SK-N-SH treated with all-trans-retinoic acid at 6 μM for 48 hours (cell line): ENCODE measurements at regions not wholly inside any gene's neighbourhood (a gene's known extent, or its start where the extent isn't known, plus 50 kb on each side); places are given as distances from the start of the nearest gene placed in this dataset.
"Not testable (repeated sequence)": the region's sequence is repeated elsewhere in the genome, so short reads cannot be mapped to it uniquely, and the experiment has no call there.

Experiments
- ATAC-seq: fragments of 200-7000 bp; cut with Tn5 transposase; 3 replicates; pipeline ENCODE4 v1.9.1; 2020; ENCODE audit warnings: mild to moderate bottlenecking, moderate library complexity
- ARNTL ChIP-seq: fragments of 450-650 bp; formaldehyde crosslinking; IDR thresholded peaks from 2 replicates; pipeline ENCODE4 v1.5.0; 2020; ENCODE audit warnings: low read depth, mild to moderate bottlenecking, moderate library complexity, borderline replicate concordance
- BACH2 ChIP-seq: fragments of 250-450 bp; sonication (Bioruptor Pico); IDR thresholded peaks from 2 replicates; pipeline ENCODE4 v1.9.0; 2021; ENCODE audit warnings: mild to moderate bottlenecking, borderline replicate concordance
- CSDC2 ChIP-seq: fragments of 250-450 bp; sonication (Bioruptor Pico); IDR thresholded peaks from 2 replicates; pipeline ENCODE4 v1.5.0; 2020; ENCODE audit warnings: mild to moderate bottlenecking, moderate library complexity
- ESRRG ChIP-seq: fragments of 250-450 bp; sonication (Bioruptor Pico); IDR thresholded peaks from 2 replicates; pipeline ENCODE4 v1.6.1; 2021; ENCODE audit warnings: mild to moderate bottlenecking
- ISL1 ChIP-seq: fragments of 250-450 bp; sonication (Bioruptor Pico); IDR thresholded peaks from 2 replicates; pipeline ENCODE4 v2.1.2; 2022; ENCODE audit warnings: mild to moderate bottlenecking, moderate library complexity
- OSR1 ChIP-seq: fragments of 250-450 bp; sonication (Bioruptor Pico); IDR thresholded peaks from 2 replicates; pipeline ENCODE4 v1.8.0; 2022; ENCODE audit warnings: moderate library complexity, mild to moderate bottlenecking, inconsistent platforms
- PPARA ChIP-seq: fragments of 250-450 bp; sonication (Bioruptor Pico); IDR thresholded peaks from 2 replicates; pipeline ENCODE4 v1.5.0; 2020; ENCODE audit warnings: mild to moderate bottlenecking, borderline replicate concordance
- RARB ChIP-seq: fragments of 250-450 bp; sonication (Bioruptor Pico); IDR thresholded peaks from 2 replicates; pipeline ENCODE4 v1.8.0; 2021; ENCODE audit warnings: mild to moderate bottlenecking, moderate library complexity
- SNAI2 ChIP-seq: fragments of 250-450 bp; sonication (Bioruptor Pico); IDR thresholded peaks from 2 replicates; pipeline ENCODE4 v1.5.0; 2020; ENCODE audit warnings: mild to moderate bottlenecking, moderate library complexity
- TCF4 ChIP-seq: fragments of 250-450 bp; sonication (Bioruptor Pico); IDR thresholded peaks from 2 replicates; pipeline ENCODE4 v1.8.0; 2021; ENCODE audit warnings: mild to moderate bottlenecking, moderate library complexity, borderline replicate concordance
- TOX ChIP-seq: fragments of 250-450 bp; sonication (Bioruptor Pico); IDR thresholded peaks from 2 replicates; pipeline ENCODE4 v1.8.0; 2021; ENCODE audit warnings: mild to moderate bottlenecking, moderate library complexity, borderline replicate concordance
- ZC3H10 ChIP-seq: fragments of 250-450 bp; sonication (Bioruptor Pico); IDR thresholded peaks from 2 replicates; pipeline ENCODE4 v1.5.1; 2021; ENCODE audit warnings: mild to moderate bottlenecking, moderate library complexity
- ZFP3 ChIP-seq: fragments of 250-450 bp; sonication (Bioruptor Pico); IDR thresholded peaks from 2 replicates; pipeline ENCODE4 v1.5.0; 2020; ENCODE audit warnings: mild to moderate bottlenecking, moderate library complexity
- ZFP30 ChIP-seq: fragments of 450-650 bp; formaldehyde crosslinking; IDR thresholded peaks from 2 replicates; pipeline ENCODE4 v1.5.0; 2022; ENCODE audit warnings: mild to moderate bottlenecking, moderate library complexity
- ZNF565 ChIP-seq: fragments of 450-650 bp; formaldehyde crosslinking; conservative IDR thresholded peaks from 2 replicates; pipeline ENCODE4 v1.5.0; 2020; ENCODE audit warnings: low read depth, mild to moderate bottlenecking, moderate library complexity
- ZNF70 ChIP-seq: fragments of 450-650 bp; formaldehyde crosslinking; IDR thresholded peaks from 2 replicates; pipeline ENCODE4 v1.5.0; 2020; ENCODE audit warnings: mild to moderate bottlenecking, moderate library complexity
- ZNF8 ChIP-seq: fragments of 450-650 bp; formaldehyde crosslinking; IDR thresholded peaks from 2 replicates; pipeline ENCODE4 v1.5.0; 2020; ENCODE audit warnings: mild to moderate bottlenecking, moderate library complexity
- TF ChIP-seq, protein P1 (sequence below): fragments of 250-450 bp; sonication (Bioruptor Pico); IDR thresholded peaks from 2 replicates; pipeline ENCODE4 v1.5.0; 2020; ENCODE audit warnings: mild to moderate bottlenecking, moderate library complexity
- TF ChIP-seq, protein P2 (sequence below): fragments of 250-450 bp; sonication (Bioruptor Pico); IDR thresholded peaks from 2 replicates; pipeline ENCODE4 v1.5.1; 2020; ENCODE audit warnings: low read depth, mild to moderate bottlenecking, moderate library complexity
- TF ChIP-seq, protein P3 (sequence below): fragments of 250-450 bp; sonication (Bioruptor Pico); IDR thresholded peaks from 2 replicates; pipeline ENCODE4 v1.5.1; 2021; ENCODE audit warnings: mild to moderate bottlenecking, moderate library complexity
- TF ChIP-seq, protein P4 (sequence below): fragments of 250-450 bp; sonication (Bioruptor Pico); IDR thresholded peaks from 2 replicates; pipeline ENCODE4 v1.8.0; 2021; ENCODE audit warnings: low read depth, mild to moderate bottlenecking, moderate library complexity, borderline replicate concordance

DNA sequence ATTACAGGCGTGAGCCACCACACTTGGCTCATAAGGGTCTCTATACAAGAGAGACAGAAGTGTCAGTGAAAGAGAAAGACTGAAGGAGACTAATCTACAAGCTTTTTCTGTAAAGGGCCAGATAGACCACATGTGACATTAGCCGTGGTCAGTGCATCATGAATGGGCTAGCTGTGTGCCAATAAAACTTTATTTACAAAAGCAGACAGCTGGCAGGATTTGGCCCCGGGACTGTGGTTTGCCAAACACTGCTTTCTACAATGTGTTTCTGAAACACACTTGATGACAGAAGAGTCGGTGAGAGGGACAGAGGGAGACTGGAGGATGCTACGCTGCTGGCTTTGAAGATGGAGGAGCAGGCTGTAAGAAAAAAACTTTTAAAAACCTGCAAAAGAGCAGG is 285.4 kb downstream of the TFAP2C start:
- ATAC-seq, result no peak
- TF ChIP-seq ZNF70 (CRISPR knock-in tag), result no peak
- TF ChIP-seq RARB (CRISPR knock-in tag), result no peak
- TF ChIP-seq, all 23 proteins: peak for 0

DNA sequence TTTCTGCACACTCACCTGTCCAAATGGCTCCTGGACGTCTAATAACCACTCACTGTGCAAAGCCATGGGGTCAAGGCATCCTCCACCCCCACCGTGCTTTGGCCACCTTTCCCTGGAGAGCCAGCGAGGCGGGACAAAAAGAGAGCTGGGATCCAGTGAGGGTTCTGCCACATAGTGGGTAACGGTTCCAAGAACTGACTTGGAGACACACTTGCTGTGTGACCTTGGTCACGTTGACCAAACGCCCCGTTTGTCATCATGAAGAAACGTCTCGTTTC is 287.2 kb downstream of the TFAP2C start:
- no peak for ATAC-seq
- TF ChIP-seq ZNF565 (CRISPR knock-in tag) (no peak), CSDC2 (CRISPR knock-in tag) (no peak), PPARA (CRISPR knock-in tag) (no peak), RARB (CRISPR knock-in tag) (no peak), ISL1 (CRISPR knock-in tag) (no peak), ZNF8 (no peak), ESRRG (CRISPR knock-in tag) (no peak), TOX (CRISPR knock-in tag) (no peak), TCF4 (CRISPR knock-in tag) (no peak), ARNTL (CRISPR knock-in tag) (no peak), BACH2 (no peak), ZC3H10 (no peak), ZFP3 (CRISPR knock-in tag) (no peak)
- TF ChIP-seq, protein P1, sequence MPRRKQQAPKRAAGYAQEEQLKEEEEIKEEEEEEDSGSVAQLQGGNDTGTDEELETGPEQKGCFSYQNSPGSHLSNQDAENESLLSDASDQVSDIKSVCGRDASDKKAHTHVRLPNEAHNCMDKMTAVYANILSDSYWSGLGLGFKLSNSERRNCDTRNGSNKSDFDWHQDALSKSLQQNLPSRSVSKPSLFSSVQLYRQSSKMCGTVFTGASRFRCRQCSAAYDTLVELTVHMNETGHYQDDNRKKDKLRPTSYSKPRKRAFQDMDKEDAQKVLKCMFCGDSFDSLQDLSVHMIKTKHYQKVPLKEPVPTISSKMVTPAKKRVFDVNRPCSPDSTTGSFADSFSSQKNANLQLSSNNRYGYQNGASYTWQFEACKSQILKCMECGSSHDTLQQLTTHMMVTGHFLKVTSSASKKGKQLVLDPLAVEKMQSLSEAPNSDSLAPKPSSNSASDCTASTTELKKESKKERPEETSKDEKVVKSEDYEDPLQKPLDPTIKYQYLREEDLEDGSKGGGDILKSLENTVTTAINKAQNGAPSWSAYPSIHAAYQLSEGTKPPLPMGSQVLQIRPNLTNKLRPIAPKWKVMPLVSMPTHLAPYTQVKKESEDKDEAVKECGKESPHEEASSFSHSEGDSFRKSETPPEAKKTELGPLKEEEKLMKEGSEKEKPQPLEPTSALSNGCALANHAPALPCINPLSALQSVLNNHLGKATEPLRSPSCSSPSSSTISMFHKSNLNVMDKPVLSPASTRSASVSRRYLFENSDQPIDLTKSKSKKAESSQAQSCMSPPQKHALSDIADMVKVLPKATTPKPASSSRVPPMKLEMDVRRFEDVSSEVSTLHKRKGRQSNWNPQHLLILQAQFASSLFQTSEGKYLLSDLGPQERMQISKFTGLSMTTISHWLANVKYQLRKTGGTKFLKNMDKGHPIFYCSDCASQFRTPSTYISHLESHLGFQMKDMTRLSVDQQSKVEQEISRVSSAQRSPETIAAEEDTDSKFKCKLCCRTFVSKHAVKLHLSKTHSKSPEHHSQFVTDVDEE (CRISPR knock-in tag), result no peak
- TF ChIP-seq, protein P2, sequence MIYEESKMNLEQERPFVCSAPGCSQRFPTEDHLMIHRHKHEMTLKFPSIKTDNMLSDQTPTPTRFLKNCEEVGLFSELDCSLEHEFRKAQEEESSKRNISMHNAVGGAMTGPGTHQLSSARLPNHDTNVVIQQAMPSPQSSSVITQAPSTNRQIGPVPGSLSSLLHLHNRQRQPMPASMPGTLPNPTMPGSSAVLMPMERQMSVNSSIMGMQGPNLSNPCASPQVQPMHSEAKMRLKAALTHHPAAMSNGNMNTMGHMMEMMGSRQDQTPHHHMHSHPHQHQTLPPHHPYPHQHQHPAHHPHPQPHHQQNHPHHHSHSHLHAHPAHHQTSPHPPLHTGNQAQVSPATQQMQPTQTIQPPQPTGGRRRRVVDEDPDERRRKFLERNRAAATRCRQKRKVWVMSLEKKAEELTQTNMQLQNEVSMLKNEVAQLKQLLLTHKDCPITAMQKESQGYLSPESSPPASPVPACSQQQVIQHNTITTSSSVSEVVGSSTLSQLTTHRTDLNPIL (CRISPR knock-in tag), result no peak
- TF ChIP-seq, protein P3, sequence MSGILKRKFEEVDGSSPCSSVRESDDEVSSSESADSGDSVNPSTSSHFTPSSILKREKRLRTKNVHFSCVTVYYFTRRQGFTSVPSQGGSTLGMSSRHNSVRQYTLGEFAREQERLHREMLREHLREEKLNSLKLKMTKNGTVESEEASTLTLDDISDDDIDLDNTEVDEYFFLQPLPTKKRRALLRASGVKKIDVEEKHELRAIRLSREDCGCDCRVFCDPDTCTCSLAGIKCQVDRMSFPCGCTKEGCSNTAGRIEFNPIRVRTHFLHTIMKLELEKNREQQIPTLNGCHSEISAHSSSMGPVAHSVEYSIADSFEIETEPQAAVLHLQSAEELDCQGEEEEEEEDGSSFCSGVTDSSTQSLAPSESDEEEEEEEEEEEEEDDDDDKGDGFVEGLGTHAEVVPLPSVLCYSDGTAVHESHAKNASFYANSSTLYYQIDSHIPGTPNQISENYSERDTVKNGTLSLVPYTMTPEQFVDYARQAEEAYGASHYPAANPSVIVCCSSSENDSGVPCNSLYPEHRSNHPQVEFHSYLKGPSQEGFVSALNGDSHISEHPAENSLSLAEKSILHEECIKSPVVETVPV (CRISPR knock-in tag), result no peak

DNA sequence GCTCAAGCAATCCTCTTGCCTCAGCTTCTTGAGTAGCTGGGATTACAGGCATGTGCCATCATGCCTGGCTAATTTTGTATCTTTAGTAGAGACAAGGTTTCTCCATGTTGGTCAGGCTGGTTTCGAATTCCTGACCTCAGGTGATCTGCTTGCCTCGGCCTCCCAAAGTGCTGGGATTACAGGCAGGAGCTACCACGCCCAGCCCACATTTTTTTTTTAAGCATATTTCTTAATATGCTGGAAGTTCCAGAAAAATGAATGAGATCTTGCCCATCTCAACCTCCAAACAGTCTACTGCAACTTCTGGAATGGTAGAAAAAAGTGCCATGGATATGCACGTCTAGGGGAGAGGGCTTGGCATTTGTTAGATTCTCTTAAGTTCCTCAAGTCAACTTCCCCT is 290.9 kb downstream of the TFAP2C start:
- not testable (repeated sequence) for ATAC-seq

DNA sequence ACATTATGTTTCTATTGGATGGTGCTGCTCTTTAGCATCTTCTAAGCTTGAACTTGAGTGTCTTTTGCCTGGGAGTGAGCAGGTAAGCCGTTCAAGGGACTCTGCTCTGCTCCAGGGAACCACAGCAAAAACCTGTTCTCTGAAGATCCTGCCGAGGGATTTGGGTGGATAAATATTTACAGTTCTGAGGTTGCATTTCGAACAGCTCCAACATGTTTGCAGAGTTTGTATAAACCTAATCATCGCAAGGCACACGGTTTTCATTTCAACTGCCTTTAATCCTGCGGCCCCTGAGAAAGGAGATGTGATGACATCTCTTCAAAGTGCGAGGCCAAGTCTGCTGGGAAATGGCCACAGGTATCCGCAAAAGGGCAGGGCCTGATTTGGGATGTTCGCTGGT is 293.4 kb downstream of the TFAP2C start:
- no peak for TF ChIP-seq CSDC2 (CRISPR knock-in tag)
- TF ChIP-seq RARB (CRISPR knock-in tag), result no peak
- no peak for TF ChIP-seq TCF4 (CRISPR knock-in tag)
- no peak for TF ChIP-seq ARNTL (CRISPR knock-in tag)
- no peak for TF ChIP-seq ISL1 (CRISPR knock-in tag)
- TF ChIP-seq ZNF8, result no peak
- TF ChIP-seq, protein P1 (CRISPR knock-in tag), result no peak
- no peak for TF ChIP-seq ZC3H10
- TF ChIP-seq ESRRG (CRISPR knock-in tag), result no peak
- ATAC-seq, result no peak

DNA sequence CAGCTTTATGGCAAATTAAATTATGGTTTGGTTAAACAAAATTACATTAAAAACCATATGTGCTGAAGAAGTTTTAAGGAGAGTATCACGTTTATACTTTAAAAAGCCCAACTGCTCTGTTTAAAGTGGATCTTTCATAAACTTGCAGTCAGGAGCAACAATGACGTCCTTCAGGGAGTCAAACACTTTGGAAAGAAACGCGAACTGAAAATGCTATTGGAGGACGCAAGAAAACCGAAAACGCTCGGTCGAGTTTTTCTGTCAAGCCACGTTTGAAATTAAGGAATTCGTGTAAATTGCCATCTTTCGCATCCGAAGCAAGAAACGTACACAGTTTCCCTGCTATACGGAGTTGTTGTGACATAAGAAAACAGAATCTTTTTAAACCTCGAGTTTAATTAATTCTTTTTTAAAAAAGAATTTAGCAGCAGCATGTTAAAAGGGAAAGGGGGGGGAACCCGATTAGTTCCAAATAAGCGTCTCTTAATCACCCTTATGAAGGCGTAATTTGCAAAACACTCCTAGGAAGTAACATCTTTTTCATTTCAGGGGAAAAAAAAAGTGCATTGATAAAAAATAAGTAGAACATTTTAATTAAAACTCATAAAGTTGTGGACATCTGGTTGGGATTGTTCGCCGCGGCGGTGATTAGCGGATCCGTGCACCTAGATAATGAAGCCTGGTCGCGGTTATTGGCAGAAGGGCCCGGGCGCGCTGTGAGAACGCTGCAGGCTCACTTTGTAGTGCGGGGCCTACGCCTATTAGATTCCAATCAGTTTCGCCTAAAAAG is 295.4 kb downstream of the TFAP2C start:
- no peak for ATAC-seq
- TF ChIP-seq ARNTL (CRISPR knock-in tag) (no peak), ZFP30 (CRISPR knock-in tag) (no peak), OSR1 (CRISPR knock-in tag) (no peak), ESRRG (CRISPR knock-in tag) (no peak), ZNF8 (no peak), SNAI2 (CRISPR knock-in tag) (no peak), TCF4 (CRISPR knock-in tag) (no peak)
- TF ChIP-seq, protein P4, sequence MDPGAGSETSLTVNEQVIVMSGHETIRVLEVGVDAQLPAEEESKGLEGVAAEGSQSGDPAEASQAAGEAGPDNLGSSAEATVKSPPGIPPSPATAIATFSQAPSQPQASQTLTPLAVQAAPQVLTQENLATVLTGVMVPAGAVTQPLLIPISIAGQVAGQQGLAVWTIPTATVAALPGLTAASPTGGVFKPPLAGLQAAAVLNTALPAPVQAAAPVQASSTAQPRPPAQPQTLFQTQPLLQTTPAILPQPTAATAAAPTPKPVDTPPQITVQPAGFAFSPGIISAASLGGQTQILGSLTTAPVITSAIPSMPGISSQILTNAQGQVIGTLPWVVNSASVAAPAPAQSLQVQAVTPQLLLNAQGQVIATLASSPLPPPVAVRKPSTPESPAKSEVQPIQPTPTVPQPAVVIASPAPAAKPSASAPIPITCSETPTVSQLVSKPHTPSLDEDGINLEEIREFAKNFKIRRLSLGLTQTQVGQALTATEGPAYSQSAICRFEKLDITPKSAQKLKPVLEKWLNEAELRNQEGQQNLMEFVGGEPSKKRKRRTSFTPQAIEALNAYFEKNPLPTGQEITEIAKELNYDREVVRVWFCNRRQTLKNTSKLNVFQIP (CRISPR knock-in tag), result no peak
- TF ChIP-seq, protein P1 (CRISPR knock-in tag), result no peak
